LNCaP clone FGC (cell line): ENCODE measurements at regions not wholly inside any gene's neighbourhood (a gene's known extent, or its start where the extent isn't known, plus 50 kb on each side); places are given as distances from the start of the nearest gene placed in this dataset.
A peak's percentile ranks its signal among the peaks of the same experiment; 100 is the strongest.
"Not testable (repeated sequence)": the region's sequence is repeated elsewhere in the genome, so short reads cannot be mapped to it uniquely, and the experiment has no call there.

Source experiments
- DNase-seq: peaks from one replicate; pipeline ENCODE4 v3.0.0-alpha.2; 2011; ENCODE audit warnings: low read depth
- H3K4me3 ChIP-seq: 2 replicates; pipeline ENCODE4 v1.5.1; 2011; ENCODE audit warnings: mild to moderate bottlenecking, low read depth, low read length, control low read depth
- TF ChIP-seq, protein P1 (sequence below): IDR thresholded peaks from 2 replicates; pipeline ENCODE4 v1.5.1; 2012; ENCODE audit warnings: mild to moderate bottlenecking; ENCODE audit not compliant: control insufficient read depth, insufficient read depth; ENCODE audit errors: extremely low read depth

DNA sequence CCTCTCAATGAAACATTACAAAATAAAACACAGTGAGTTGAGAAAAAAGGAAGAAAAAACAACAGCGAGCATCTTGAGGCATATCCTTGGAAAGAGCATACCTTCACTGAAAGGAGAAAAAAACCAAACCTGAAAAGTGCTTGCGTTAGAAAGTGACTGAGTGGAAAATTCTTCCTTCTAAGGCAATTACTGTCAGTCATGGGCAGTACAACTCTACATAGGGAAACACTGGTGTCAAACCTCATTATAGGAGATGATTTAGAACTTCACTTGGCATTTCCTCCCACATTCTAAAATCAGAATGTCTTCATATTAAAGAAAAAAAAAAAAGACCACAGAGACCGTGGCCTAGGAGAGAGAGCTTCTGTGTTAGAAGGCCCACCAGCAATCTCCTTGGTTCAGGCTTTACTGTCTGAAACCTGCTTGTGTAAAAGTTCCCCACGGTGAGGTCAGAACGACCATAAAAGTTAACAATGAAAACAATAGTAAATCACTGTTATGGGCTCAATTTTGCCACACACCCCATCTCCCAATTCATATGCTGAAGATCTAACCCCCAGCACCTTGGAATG is 91.1 kb upstream of the CRY1 start:
- TF ChIP-seq, protein P1, sequence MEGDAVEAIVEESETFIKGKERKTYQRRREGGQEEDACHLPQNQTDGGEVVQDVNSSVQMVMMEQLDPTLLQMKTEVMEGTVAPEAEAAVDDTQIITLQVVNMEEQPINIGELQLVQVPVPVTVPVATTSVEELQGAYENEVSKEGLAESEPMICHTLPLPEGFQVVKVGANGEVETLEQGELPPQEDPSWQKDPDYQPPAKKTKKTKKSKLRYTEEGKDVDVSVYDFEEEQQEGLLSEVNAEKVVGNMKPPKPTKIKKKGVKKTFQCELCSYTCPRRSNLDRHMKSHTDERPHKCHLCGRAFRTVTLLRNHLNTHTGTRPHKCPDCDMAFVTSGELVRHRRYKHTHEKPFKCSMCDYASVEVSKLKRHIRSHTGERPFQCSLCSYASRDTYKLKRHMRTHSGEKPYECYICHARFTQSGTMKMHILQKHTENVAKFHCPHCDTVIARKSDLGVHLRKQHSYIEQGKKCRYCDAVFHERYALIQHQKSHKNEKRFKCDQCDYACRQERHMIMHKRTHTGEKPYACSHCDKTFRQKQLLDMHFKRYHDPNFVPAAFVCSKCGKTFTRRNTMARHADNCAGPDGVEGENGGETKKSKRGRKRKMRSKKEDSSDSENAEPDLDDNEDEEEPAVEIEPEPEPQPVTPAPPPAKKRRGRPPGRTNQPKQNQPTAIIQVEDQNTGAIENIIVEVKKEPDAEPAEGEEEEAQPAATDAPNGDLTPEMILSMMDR = no peak
- DNase-seq = no peak
- H3K4me3 ChIP-seq = no peak overlapping the region

- TF ChIP-seq, protein P1 = no peak
- DNase-seq = no peak
- no peak overlapping the region for H3K4me3 ChIP-seq
Observed at GRCh38 chr12:107196681-107197080, 103.3 kb upstream of the CRY1 start.

GRCh38 chr12:107200394-107200793 is 107.0 kb upstream of the CRY1 start:
- no peak for DNase-seq
- H3K4me3 ChIP-seq = no peak overlapping the region
- TF ChIP-seq, protein P1 = no peak

GRCh38 chr12:107207931-107208525 is 114.7 kb upstream of the CRY1 start:
- TF ChIP-seq, protein P1 = no peak
- H3K4me3 ChIP-seq = no peak overlapping the region
- DNase-seq = no peak

DNA sequence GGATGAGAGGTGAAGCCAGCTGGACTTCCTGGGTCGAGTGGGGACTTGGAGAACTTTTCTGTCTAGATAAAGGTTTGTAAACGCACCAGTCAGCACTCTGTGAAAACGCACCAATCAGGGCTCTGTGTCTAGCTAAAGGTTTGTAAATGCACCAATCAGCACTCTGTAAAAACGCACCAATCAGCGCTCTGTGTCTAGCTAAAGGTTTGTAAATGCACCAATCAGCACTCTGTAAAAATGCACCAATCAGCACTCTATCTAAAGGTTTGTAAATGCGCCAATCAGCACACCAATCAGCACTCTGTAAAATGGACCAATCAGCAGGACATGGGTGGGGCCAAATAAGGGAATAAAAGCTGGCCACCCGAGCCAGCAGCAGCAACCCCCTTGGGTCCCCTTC is 116.4 kb upstream of the CRY1 start:
- H3K4me3 ChIP-seq = not testable (repeated sequence)

DNA sequence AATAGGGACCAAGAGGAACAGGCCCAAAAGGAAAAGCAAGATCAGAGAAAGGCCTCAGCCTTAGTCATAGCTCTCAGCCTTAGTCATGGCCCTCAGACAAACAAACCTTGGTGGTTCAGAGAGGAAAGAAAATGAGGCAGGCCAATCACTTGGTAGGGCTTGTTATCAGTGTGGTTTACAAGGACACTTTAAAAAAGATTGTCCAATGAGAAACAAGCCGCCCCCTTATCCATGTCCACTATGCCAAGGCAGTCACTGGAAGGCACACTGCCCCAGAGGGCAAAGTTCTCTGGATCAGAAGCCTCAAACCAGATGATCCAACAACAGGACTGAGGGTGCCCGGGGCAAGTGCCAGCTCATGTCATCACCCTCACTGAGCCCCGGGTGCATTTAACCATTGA is 121.0 kb upstream of the CRY1 start:
- DNase-seq, H3K4me3 ChIP-seq: not testable (repeated sequence)

More for the DNA sequence above, 116.4 kb upstream of the CRY1 start:
- not testable (repeated sequence) for DNase-seq

GRCh38 chr12:107216411-107216810 is 123.1 kb upstream of the CRY1 start:
- peak; percentile 7 for DNase-seq

DNA sequence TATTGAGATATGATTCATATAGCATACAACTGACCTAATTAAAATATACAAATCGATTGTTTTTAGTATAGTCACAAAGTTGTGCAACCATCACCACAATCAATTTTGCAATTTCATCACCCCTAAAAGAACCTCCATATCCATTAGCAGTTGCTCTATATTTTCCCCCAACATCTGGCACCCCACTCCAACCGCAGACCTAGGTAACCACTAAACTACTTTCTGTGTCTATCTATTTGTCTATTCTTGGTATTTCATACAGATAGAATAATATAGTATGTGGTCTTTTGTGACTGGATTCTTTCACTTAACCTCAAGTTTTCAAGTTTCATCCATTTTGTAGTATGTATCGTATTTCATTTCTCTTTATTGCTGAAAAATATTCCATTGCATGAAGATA is 126.0 kb upstream of the CRY1 start:
- no peak overlapping the region for H3K4me3 ChIP-seq
- no peak for DNase-seq

More at GRCh38 chr12:107216411-107216810, 123.1 kb upstream of the CRY1 start:
- H3K4me3 ChIP-seq = not testable (repeated sequence)

More for the DNA sequence above, 126.0 kb upstream of the CRY1 start:
- TF ChIP-seq, protein P1 = no peak
